HG03060 (cell line): ENCODE measurements at regions not wholly inside any gene's neighbourhood (a gene's known extent, or its start where the extent isn't known, plus 50 kb on each side); places are given as distances from the start of the nearest gene placed in this dataset.
"Not testable (repeated sequence)": the region's sequence is repeated elsewhere in the genome, so short reads cannot be mapped to it uniquely, and the experiment has no call there.

Experiments
- ATAC-seq: cut with Tn5 transposase; IDR thresholded peaks from one replicate; pipeline ENCODE4 v1.9.1; 2021; ENCODE audit warnings: low read depth, moderate number of reproducible peaks; ENCODE audit not compliant: unreplicated experiment

- peak; percentile 66 for ATAC-seq
These were observed 53.3 kb downstream of the FOXD4L1 start for GRCh38 chr2:113551637-113552318.

GRCh38 chr2:113559820-113560219 is 61.4 kb downstream of the FOXD4L1 start:
- not testable (repeated sequence) for ATAC-seq

- ATAC-seq = peak; percentile 76
These were observed 64.2 kb downstream of the FOXD4L1 start for GRCh38 chr2:113562662-113563061.

- not testable (repeated sequence) for ATAC-seq
These were observed 60.2 kb upstream of the RABL2A start for GRCh38 chr2:113566674-113567480.

- not testable (repeated sequence) for ATAC-seq
These were observed 59.6 kb upstream of the RABL2A start for GRCh38 chr2:113567481-113567849.

- ATAC-seq = not testable (repeated sequence)
These were observed 58.8 kb upstream of the RABL2A start for GRCh38 chr2:113568231-113568630.

GRCh38 chr2:113570082-113570481 is 57.0 kb upstream of the RABL2A start:
- not testable (repeated sequence) for ATAC-seq

- not testable (repeated sequence) for ATAC-seq
These were observed 56.5 kb upstream of the RABL2A start for GRCh38 chr2:113570509-113571009.

- ATAC-seq = not testable (repeated sequence)
These were observed 55.5 kb upstream of the RABL2A start for GRCh38 chr2:113571482-113572068.

GRCh38 chr2:113575721-113576120 is 51.3 kb upstream of the RABL2A start:
- not testable (repeated sequence) for ATAC-seq

GRCh38 chr2:113576353-113576752 is 50.7 kb upstream of the RABL2A start:
- not testable (repeated sequence) for ATAC-seq
